Fibroblast of the aortic adventitia (primary cell): ENCODE measurements at regions not wholly inside any gene's neighbourhood (a gene's known extent, or its start where the extent isn't known, plus 50 kb on each side); places are given as distances from the start of the nearest gene placed in this dataset.

Experiments used
- DNase-seq: peaks from one replicate; pipeline ENCODE4 v3.0.0-alpha.2; 2010; ENCODE audit warnings: low read depth
- H3K4me3 ChIP-seq: 2 replicates; pipeline ENCODE4 v1.5.1; 2011; ENCODE audit warnings: low read depth, mild to moderate bottlenecking, control low read depth, low read length, moderate library complexity
- TF ChIP-seq, protein P1 (sequence below): IDR thresholded peaks from 2 replicates; pipeline ENCODE4 v1.5.1; 2011; ENCODE audit warnings: mild to moderate bottlenecking, low read length, control low read depth, inconsistent platforms; ENCODE audit not compliant: insufficient read depth

DNA sequence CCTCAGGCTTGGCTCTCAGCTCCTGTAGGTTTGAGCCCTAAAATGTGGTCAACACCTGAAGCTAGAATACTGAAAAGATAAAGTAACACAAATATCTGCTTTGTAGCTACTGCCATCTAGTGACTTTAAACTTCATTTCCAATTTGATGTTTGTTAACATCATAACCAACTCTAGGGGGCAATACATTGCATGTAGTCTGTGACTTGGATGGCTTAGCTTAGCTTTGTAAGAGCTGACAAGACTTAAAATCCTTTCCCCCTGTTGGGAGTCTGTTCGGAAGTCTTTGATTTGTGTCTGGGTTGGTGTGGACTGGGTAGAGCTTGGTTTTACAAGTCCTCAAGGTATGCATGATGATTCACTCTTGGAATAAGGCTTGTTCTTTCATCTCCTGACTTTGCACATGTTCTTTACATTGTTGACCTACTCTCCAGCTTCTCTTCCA, 51.7 kb downstream of the SCN11A start:
- DNase-seq = peak; percentile 79
- no peak overlapping the region for H3K4me3 ChIP-seq
- TF ChIP-seq, protein P1, sequence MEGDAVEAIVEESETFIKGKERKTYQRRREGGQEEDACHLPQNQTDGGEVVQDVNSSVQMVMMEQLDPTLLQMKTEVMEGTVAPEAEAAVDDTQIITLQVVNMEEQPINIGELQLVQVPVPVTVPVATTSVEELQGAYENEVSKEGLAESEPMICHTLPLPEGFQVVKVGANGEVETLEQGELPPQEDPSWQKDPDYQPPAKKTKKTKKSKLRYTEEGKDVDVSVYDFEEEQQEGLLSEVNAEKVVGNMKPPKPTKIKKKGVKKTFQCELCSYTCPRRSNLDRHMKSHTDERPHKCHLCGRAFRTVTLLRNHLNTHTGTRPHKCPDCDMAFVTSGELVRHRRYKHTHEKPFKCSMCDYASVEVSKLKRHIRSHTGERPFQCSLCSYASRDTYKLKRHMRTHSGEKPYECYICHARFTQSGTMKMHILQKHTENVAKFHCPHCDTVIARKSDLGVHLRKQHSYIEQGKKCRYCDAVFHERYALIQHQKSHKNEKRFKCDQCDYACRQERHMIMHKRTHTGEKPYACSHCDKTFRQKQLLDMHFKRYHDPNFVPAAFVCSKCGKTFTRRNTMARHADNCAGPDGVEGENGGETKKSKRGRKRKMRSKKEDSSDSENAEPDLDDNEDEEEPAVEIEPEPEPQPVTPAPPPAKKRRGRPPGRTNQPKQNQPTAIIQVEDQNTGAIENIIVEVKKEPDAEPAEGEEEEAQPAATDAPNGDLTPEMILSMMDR = peak; percentile 82

DNA sequence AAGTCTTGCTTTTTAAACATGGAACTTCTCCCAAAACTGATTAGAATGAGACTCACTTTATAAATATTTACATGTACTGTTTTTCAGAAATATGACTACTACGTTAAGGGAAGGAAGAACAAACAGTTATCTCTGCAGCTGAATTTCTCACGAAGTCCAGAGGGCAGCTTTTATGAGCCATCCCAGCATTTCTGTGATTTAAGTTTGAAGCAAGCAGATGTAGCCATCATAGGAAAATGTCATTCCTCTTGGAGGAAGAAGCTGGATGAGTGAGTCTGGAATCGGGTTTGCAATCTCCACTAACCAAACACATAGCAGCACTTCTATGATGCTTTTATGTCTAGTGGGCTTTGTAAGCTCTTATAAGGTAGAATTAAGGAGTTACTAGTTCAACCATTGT, 53.7 kb downstream of the SCN11A start:
- no peak for DNase-seq
- no peak overlapping the region for H3K4me3 ChIP-seq
- TF ChIP-seq, protein P1 = no peak

- no peak for DNase-seq
- no peak overlapping the region for H3K4me3 ChIP-seq
- TF ChIP-seq, protein P1 = no peak
Measured at GRCh38 chr3:38996193-38996592, 55.6 kb downstream of the SCN11A start.

DNA sequence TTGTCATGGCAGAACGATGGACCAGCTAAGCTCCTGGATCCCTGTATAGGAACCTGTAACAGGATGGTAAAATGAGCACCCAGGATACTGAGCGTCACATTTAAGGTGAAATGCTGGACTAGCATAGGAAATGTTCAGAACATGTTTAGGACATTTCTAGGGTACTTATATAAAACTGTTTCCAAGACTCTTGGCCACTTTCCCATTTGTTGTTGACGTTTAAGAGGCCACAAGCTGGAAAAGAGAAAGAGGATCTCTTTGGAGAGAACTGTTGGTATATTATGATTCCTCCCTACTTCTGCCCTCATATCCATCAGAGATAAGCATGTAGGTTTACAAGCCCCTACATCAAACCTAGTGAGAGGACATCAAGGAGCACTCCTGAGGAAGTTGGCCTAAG, 57.5 kb downstream of the SCN11A start:
- no peak for DNase-seq

DNA sequence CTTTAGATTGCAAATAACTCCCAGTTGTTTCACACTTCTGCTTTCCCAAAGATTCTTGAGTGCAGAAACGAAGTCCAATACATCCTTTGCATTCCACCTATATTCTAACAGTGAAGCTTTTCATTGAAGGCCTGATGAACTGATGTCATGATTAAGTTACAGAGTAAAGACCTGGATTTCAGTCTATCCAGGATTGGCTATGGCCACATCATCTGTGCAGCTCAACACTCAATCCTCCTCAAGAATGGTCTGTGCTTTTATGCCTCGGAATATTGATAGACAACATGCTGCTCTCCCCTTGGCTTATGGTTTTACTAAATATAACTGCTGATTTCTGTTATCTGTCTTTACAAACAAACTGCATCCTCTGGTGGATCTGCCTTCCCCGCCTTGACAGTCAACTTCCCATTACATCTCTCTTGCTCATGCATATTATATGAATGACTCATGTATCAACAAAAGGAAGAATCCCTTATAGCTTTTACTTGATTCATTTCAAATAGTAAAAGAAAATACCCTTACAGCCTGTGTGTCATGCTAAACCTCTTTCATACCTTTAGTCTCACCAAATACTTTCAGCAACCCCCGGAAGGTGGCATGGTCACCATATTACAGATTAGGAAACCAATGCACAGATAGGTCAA, 59.5 kb downstream of the SCN11A start:
- DNase-seq = peak; percentile 64
- H3K4me3 ChIP-seq = no peak overlapping the region
- TF ChIP-seq, protein P1 = no peak

More for the DNA sequence above, 57.5 kb downstream of the SCN11A start:
- TF ChIP-seq, protein P1 = no peak
- H3K4me3 ChIP-seq = no peak overlapping the region

DNA sequence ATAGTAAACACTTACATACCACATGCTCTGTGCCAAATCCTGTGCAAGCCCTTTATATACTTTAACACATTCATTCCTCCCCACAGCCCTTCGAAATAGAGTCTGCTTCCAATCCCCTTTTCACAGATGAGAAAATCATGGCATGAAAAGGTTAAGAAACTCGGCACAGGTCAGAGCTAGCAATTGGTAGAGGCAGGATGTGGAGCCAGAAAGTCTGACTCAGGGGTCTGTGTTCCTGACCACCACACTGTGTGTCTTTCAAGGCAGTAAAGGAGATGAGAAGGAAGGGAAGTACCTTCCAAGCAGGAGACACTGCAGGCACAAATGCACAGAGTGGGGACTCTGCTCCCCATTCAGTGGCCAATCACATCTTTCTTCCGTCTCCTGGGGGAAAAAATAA, 61.1 kb downstream of the SCN11A start:
- TF ChIP-seq, protein P1 = no peak
- no peak overlapping the region for H3K4me3 ChIP-seq
- no peak for DNase-seq
